ENCODE measurements at regions not wholly inside any gene's neighbourhood (a gene's known extent, or its start where the extent isn't known, plus 50 kb on each side); places are given as distances from the start of the nearest gene placed in this dataset.
A peak's percentile ranks its signal among the peaks of the same experiment; 100 is the strongest.

DNA sequence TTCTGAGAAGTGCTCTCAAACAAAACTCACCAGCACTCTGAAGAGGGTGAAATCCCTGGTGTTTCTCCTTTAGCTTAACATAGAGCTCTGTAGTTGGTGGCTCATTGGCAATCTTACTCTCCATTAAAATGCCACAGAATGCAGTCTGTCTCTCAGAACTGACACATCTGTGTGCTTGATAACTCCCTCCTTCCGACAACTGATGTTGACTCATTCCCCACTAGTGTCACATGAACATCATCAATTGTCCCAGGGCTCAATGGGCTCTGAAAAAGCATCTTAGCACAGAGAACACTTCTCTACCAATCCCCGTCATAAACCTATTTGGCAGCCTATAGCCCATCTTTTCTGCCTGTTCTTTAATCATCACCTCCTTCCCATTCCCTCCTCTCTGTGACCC is 133.2 kb upstream of the ZC3H11B start:
- DNase-seq (ENCODE audit: low read depth), result no peak
- no peak overlapping the region for H3K4me3 ChIP-seq (ENCODE audit: low read depth, low read length)
- TF ChIP-seq, protein P1, sequence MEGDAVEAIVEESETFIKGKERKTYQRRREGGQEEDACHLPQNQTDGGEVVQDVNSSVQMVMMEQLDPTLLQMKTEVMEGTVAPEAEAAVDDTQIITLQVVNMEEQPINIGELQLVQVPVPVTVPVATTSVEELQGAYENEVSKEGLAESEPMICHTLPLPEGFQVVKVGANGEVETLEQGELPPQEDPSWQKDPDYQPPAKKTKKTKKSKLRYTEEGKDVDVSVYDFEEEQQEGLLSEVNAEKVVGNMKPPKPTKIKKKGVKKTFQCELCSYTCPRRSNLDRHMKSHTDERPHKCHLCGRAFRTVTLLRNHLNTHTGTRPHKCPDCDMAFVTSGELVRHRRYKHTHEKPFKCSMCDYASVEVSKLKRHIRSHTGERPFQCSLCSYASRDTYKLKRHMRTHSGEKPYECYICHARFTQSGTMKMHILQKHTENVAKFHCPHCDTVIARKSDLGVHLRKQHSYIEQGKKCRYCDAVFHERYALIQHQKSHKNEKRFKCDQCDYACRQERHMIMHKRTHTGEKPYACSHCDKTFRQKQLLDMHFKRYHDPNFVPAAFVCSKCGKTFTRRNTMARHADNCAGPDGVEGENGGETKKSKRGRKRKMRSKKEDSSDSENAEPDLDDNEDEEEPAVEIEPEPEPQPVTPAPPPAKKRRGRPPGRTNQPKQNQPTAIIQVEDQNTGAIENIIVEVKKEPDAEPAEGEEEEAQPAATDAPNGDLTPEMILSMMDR (conservative IDR thresholded peaks at IDR 0.05; ENCODE audit: low read depth, low read length), result no peak

DNA sequence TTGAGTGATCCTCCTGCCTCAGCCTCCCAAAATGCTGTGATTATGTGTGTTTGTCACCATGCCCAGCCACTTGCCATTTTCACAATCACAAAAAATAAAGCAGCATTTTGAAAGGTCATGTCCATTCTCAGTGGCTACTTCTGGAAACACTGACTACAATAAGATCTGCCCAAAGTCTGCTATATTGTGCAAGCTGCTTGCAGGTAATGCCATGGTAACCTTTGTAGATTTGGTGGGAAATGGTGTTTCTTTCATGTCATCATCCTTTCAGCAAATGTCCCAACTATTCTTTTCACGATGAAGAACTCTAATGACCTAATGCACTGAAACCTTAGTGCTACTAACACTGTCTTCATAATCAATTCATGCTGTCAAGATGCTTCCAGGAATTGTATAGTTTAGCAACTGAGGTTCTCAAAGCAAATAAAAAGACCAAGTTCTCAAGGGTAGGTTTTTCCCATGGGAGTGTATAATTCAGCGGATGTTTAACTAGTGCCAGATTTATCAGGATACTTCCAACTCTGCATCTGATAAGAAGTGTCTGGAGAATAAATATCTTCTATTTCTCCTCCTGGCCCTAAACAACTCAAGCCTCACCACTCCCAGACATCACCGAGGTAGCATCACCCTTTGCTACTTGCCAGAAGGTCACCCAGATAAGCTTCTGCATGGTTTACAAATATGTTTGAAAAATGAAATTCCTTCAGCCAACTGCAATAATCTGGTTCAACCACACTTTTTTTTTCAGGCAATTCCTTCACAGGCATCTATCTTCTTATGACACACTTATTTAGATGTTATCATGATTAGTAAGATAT is 132.0 kb upstream of the ZC3H11B start:
- TF ChIP-seq, protein P1 (conservative IDR thresholded peaks at IDR 0.05; ENCODE audit: low read depth, low read length), result no peak
- DNase-seq (ENCODE audit: low read depth), result peak; percentile 75
- H3K4me3 ChIP-seq (ENCODE audit: low read depth, low read length), result no peak overlapping the region

DNA sequence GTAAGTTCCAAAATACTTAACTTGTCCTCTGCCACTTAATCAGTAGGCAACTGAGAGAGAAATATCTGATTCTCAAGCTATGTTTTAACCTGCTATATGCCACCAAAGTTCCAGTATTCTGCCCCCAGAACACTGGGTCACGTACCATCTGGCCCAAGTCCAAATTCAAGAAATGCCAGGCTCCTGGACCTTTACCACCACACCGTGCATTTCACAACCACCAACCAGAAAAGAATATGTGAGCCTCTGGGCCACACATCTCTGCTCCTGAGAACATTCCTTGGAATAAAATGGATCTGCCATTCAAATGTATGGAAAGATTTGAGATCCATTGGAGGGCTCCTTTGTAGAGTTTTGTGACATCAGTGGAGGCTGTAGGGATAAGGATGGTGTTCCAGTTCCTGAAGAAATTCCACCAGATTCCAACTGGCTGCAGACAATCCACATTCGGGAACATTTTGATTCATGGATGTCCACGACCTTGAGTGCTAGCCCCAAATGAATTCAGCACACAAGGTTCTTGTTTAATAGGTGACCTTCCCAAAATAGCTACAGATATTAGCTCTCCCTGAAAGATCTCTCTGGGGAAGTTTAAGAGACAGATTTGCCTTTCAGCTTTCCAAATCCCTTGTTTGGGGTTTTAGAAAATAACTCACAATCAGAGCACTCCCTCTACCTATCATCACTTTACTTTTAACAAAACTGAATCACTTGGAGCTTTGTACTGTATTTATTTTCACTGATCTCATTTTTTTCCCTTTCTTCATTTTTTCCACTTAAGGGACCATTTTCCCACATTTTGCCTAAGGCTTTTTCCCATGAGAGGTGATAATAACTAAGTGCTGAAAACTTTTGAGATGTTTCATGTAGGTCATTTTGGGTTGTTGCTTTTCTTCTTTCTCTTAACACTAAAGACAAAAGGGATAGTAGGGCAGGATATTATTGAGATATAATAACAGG is 128.4 kb upstream of the ZC3H11B start:
- no peak for DNase-seq (ENCODE audit: low read depth)
- no peak overlapping the region for H3K4me3 ChIP-seq (ENCODE audit: low read depth, low read length)
- TF ChIP-seq, protein P1 (conservative IDR thresholded peaks at IDR 0.05; ENCODE audit: low read depth, low read length), result no peak

DNA sequence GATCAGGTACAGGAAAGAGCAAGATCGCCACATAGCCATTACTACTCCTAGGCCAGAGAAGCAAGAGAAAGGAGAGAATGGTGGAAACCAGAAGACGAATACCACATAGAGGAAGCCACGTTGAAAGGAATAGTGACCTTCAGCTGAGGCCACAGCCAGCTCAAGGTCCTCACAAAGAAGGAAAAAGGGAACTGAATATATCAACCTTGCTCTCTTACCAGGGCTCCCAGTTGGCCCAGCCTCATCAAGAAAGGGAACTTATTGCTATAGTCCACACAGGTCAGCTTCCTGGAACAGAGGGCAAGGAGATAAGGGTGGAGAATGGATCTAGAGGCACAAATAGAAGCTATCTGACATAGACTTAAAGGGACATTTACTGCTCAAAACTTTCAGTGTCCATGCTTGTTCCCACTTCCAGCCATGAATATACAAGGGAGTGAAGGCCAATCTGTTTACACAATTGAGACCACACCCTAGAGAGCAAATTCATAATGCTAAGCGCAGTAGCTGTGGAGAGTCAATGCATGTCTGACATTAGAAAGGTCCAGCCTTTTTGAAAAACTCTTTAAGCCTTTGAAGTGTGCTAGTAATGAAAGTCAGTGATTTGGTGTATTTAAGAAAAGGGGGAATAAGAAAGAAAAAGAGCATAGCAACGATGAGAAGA is 120.7 kb upstream of the ZC3H11B start:
- TF ChIP-seq, protein P1 (conservative IDR thresholded peaks at IDR 0.05; ENCODE audit: low read depth, low read length), result no peak
- DNase-seq (ENCODE audit: low read depth), result no peak
- no peak overlapping the region for H3K4me3 ChIP-seq (ENCODE audit: low read depth, low read length)

DNA sequence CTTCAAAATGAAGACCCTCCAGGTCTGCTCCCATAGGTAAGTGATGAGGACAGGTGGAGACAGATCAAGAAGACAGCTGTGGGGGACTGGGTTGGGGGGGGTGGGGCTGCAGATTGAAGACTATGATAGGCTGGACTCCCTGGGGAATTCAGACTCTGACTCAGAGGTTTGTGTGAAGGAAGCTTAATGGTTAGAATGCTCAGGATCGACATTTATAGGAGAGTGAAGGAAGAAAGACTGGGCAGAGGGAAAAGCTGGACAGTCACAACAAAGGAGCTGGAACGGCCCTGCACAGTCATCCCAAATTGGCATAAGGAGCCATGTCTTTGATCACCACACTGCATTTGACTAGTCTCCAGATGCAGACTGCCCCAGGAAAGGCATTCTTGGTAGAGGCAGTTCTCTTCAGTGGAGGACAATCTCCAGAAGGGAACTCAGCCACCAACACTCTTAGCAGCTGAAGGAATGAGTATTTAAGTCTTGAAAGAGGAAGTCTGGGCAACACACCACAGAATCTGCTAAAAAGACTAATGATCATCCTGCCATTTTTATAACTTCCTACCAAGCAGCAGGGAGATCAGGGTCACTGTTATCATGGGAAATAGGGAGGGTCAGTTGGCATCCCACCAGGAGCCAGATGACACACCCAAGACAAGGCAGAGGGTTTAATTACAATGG is 120.0 kb upstream of the ZC3H11B start:
- TF ChIP-seq, protein P1 (conservative IDR thresholded peaks at IDR 0.05; ENCODE audit: low read depth, low read length), result no peak
- no peak for DNase-seq (ENCODE audit: low read depth)

DNA sequence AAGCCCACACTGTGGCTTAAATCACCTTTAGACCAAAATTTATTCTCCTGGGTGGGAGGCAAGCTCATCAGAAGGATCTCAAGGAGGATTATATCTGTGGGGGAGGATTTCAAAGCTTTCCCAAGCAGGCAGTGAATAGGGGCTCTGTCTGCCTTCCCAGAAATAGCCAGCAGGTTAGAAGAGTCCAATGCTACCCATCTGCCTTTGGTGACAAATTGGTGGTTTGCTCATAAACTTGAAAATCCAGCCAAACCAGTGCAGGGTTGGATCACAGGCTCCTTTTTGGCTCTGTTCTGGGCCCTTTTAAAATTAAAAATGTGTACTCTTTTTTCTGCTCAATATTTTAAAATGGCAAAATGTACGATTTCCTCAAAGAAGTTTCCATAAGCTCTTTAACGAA is 118.9 kb upstream of the ZC3H11B start:
- DNase-seq (ENCODE audit: low read depth), result no peak
- H3K4me3 ChIP-seq (ENCODE audit: low read depth, low read length), result no peak overlapping the region
- TF ChIP-seq, protein P1 (conservative IDR thresholded peaks at IDR 0.05; ENCODE audit: low read depth, low read length), result no peak

More for the DNA sequence above, 120.0 kb upstream of the ZC3H11B start:
- no peak overlapping the region for H3K4me3 ChIP-seq (ENCODE audit: low read depth, low read length)
